ENCODE measurements at regions not wholly inside any gene's neighbourhood (a gene's known extent, or its start where the extent isn't known, plus 50 kb on each side); places are given as distances from the start of the nearest gene placed in this dataset.

DNA sequence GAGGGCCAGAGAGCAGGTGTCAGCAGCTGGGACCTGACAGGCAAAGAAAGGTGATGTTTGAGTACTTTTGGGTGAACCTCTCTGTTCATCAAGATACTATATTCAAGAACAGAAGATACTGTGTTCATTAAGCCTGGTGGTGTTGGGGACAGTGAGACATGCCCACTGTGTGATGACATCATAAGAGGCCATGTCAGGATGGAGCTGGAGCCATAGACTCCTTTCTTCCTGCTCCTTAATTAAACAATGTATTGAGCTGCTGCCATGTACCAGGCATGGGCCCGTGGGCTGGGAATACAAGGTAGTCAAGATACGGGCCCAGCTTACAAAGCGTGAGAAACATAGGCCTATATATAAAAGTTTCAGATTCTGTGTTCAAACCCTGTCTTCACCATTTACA lies 435.4 kb downstream of the RPS6KC1 start:
- Histone ChIP-seq H3K27ac (ENCODE audit: low read depth, low read length) (no peak overlapping the region), H3K27me3 (ENCODE audit: control insufficient read depth, low read length) (no peaks in the 10 kb centered on the region), H3K4me3 (ENCODE audit: low read length) (no peak overlapping the region), H3F3A (ENCODE audit: control insufficient read depth, insufficient read depth) (no peaks in the 10 kb centered on the region), H3K4me1 (ENCODE audit: control insufficient read depth, low read length) (no peaks in the 10 kb centered on the region), H3K36me3 (ENCODE audit: control insufficient read depth, low read length) (no peaks in the 10 kb centered on the region), H3K9me3 (ENCODE audit: control insufficient read depth, insufficient read depth, low read length) (no peaks in the 10 kb centered on the region), H4K20me1 (ENCODE audit: control insufficient read depth, insufficient read depth, low read depth, low read length) (no peaks in the 10 kb centered on the region), H3K9me2 (replicated peaks; ENCODE audit: control insufficient read depth, low read length) (no peaks in the 10 kb centered on the region), H3K4me2 (ENCODE audit: low read length) (no peak overlapping the region), H3K79me2 (ENCODE audit: control insufficient read depth, low read length) (no peaks in the 10 kb centered on the region)
- no peak for TF ChIP-seq EZH2phosphoT487 (IDR thresholded peaks at IDR 0.05; ENCODE audit: borderline replicate concordance, low read length)
- TF ChIP-seq, protein P1, sequence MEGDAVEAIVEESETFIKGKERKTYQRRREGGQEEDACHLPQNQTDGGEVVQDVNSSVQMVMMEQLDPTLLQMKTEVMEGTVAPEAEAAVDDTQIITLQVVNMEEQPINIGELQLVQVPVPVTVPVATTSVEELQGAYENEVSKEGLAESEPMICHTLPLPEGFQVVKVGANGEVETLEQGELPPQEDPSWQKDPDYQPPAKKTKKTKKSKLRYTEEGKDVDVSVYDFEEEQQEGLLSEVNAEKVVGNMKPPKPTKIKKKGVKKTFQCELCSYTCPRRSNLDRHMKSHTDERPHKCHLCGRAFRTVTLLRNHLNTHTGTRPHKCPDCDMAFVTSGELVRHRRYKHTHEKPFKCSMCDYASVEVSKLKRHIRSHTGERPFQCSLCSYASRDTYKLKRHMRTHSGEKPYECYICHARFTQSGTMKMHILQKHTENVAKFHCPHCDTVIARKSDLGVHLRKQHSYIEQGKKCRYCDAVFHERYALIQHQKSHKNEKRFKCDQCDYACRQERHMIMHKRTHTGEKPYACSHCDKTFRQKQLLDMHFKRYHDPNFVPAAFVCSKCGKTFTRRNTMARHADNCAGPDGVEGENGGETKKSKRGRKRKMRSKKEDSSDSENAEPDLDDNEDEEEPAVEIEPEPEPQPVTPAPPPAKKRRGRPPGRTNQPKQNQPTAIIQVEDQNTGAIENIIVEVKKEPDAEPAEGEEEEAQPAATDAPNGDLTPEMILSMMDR (IDR thresholded peaks at IDR 0.05; ENCODE audit: low read depth, low read length, poor library complexity, severe bottlenecking), result no peak

DNA sequence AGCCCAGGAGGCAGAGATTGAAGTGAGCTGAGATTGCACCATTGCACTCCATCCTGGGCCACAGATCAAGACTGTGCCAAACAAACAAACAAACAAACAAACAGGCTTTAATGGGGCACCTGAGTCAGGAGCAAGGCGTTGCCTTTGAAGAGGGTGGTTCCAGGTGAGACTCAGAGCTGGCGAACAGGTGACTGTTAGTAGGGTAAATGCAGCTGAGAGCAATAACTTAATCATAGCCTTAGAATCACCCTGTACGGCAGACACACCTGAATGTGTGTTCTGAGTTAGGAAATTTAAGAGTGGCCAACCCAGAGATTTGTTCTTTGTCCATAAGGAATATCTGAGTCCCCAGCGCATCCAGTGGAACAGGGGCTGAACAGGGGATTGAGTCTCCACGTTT lies 440.4 kb downstream of the RPS6KC1 start:
- H3K36me3 ChIP-seq (ENCODE audit: control insufficient read depth, low read length), result no peaks in the 10 kb centered on the region
- H3K27ac ChIP-seq (ENCODE audit: low read depth, low read length), result no peak overlapping the region
- no peaks in the 10 kb centered on the region for H3K79me2 ChIP-seq (ENCODE audit: control insufficient read depth, low read length)
- no peaks in the 10 kb centered on the region for H3K9me3 ChIP-seq (ENCODE audit: control insufficient read depth, insufficient read depth, low read length)
- no peaks in the 10 kb centered on the region for H3K4me1 ChIP-seq (ENCODE audit: control insufficient read depth, low read length)
- H3F3A ChIP-seq (ENCODE audit: control insufficient read depth, insufficient read depth), result no peaks in the 10 kb centered on the region
- H3K9me2 ChIP-seq (replicated peaks; ENCODE audit: control insufficient read depth, low read length), result no peaks in the 10 kb centered on the region
- H4K20me1 ChIP-seq (ENCODE audit: control insufficient read depth, insufficient read depth, low read depth, low read length), result no peaks in the 10 kb centered on the region
- H3K4me3 ChIP-seq (ENCODE audit: low read length), result no peak overlapping the region
- H3K27me3 ChIP-seq (ENCODE audit: control insufficient read depth, low read length), result no peaks in the 10 kb centered on the region
- H3K4me2 ChIP-seq (ENCODE audit: low read length), result no peak overlapping the region
- no peak for TF ChIP-seq EZH2phosphoT487 (IDR thresholded peaks at IDR 0.05; ENCODE audit: borderline replicate concordance, low read length)
- TF ChIP-seq, protein P1 (IDR thresholded peaks at IDR 0.05; ENCODE audit: low read depth, low read length, poor library complexity, severe bottlenecking), result no peak

DNA sequence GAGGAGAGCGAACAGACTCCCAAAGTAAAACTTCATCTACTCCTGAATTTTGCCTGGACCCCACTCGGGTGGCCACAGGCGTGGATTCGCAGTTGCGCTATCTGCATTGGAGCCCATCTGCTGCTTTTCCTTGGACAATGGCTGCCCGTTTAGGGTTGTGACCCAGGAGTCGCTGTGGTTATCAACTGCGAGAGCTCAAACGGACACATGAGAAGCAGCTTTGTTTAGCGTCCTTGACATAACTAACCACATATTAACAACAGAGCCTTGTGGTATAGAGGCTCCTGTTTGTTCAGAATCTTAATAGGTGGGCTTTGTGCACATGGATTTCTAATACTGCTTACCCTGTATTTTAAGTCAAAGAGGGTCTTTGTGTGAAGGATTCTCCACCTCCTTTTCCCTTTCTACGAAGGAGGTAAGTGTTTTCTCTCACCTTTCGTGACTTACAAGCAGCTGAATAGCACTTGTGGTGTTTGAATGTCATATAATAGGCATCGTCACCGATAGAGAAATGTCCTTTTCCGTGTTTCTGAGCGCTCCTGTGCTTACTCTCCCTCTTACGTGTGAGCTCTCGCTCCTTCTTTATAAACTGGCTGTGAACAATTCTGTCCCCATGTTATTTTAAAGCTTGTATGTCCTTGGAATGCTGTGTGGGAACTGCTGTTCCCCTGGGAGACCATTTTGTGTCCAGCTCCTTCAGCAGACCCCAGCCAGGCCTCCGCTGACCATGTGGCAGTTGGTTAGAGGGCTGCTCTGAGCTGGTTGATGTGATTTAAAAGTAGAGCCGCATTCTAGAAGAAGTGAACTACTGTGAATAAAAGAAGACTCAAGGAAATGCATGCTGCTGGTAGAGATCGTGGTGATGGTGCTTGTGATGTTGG lies 441.4 kb downstream of the RPS6KC1 start:
- Histone ChIP-seq H3K27ac (ENCODE audit: low read depth, low read length) (no peak overlapping the region), H3K4me1 (ENCODE audit: control insufficient read depth, low read length) (no peaks in the 10 kb centered on the region), H3K27me3 (ENCODE audit: control insufficient read depth, low read length) (no peaks in the 10 kb centered on the region), H3K4me2 (ENCODE audit: low read length) (no peak overlapping the region), H3K36me3 (ENCODE audit: control insufficient read depth, low read length) (no peaks in the 10 kb centered on the region), H3K4me3 (ENCODE audit: low read length) (no peak overlapping the region), H3K79me2 (ENCODE audit: control insufficient read depth, low read length) (no peaks in the 10 kb centered on the region), H4K20me1 (ENCODE audit: control insufficient read depth, insufficient read depth, low read depth, low read length) (no peaks in the 10 kb centered on the region), H3K9me3 (ENCODE audit: control insufficient read depth, insufficient read depth, low read length) (no peaks in the 10 kb centered on the region), H3K9me2 (replicated peaks; ENCODE audit: control insufficient read depth, low read length) (no peaks in the 10 kb centered on the region), H3F3A (ENCODE audit: control insufficient read depth, insufficient read depth) (no peaks in the 10 kb centered on the region)
- TF ChIP-seq, protein P1 (IDR thresholded peaks at IDR 0.05; ENCODE audit: low read depth, low read length, poor library complexity, severe bottlenecking), result no peak
- TF ChIP-seq EZH2phosphoT487 (IDR thresholded peaks at IDR 0.05; ENCODE audit: borderline replicate concordance, low read length), result no peak
